AG09319 (cell line): ENCODE measurements at regions not wholly inside any gene's neighbourhood (a gene's known extent, or its start where the extent isn't known, plus 50 kb on each side); places are given as distances from the start of the nearest gene placed in this dataset.

Source experiments
- DNase-seq: peaks from one replicate; pipeline ENCODE4 v3.0.0-alpha.2; 2010; ENCODE audit warnings: low read depth; ENCODE audit errors: extremely low read depth
- CTCF ChIP-seq: IDR thresholded peaks from 2 replicates; pipeline ENCODE4 v1.5.1; 2011; ENCODE audit warnings: low read depth, mild to moderate bottlenecking, inconsistent platforms, low read length, moderate library complexity

GRCh38 chr4:8709729-8710360 is 117.3 kb downstream of the CPZ start:
- TF ChIP-seq CTCF = no peak
- no peak for DNase-seq

- no peak for DNase-seq
- no peak for TF ChIP-seq CTCF
Measured at GRCh38 chr4:8709050-8709728, 116.6 kb downstream of the CPZ start.

- no peak for DNase-seq
- TF ChIP-seq CTCF = no peak
Measured at GRCh38 chr4:8708401-8709021, 115.9 kb downstream of the CPZ start.

- no peak for DNase-seq
- no peak for TF ChIP-seq CTCF
Measured at GRCh38 chr4:8707045-8707781, 114.6 kb downstream of the CPZ start.

GRCh38 chr4:8706216-8707044 is 113.9 kb downstream of the CPZ start:
- no peak for TF ChIP-seq CTCF
- DNase-seq = no peak

GRCh38 chr4:8705161-8706145 is 112.9 kb downstream of the CPZ start:
- no peak for DNase-seq
- no peak for TF ChIP-seq CTCF
